Fibroblast of pulmonary artery (primary cell): ENCODE measurements at regions not wholly inside any gene's neighbourhood (a gene's known extent, or its start where the extent isn't known, plus 50 kb on each side); places are given as distances from the start of the nearest gene placed in this dataset.

Experiments used
- DNase-seq: peaks from one replicate; pipeline ENCODE4 v3.0.0-alpha.2; 2010; ENCODE audit warnings: low read depth
- H3K4me3 ChIP-seq: replicated peaks from 2 replicates; pipeline ENCODE4 v1.5.1; 2011; ENCODE audit warnings: low read depth, mild to moderate bottlenecking, control low read depth, low read length, moderate library complexity
- TF ChIP-seq, protein P1 (sequence below): IDR thresholded peaks from 2 replicates; pipeline ENCODE4 v1.5.1; 2011; ENCODE audit warnings: mild to moderate bottlenecking, control low read depth, low read length, inconsistent platforms; ENCODE audit errors: missing control alignments

DNA sequence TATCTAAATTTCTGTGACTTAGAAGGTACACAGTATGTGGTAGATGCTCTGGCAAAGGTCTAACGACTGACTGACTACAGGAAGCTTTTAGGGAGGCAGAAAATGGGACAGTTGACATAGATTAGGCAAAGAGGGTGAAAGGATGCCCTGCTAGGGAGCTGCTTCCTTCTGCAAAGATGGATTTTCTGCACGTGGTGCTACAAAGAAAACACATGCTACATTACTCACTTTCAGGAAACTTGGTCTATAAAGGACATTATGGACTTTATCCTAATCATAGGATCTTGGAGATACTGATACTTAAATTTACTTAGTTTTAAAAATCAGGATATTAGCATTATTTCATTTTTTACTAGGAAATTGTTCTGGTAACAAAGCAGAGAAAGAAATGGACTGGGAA, 405.8 kb upstream of the ADAMTS16 start:
- DNase-seq: no peak
- no peak overlapping the region for H3K4me3 ChIP-seq
- TF ChIP-seq, protein P1, sequence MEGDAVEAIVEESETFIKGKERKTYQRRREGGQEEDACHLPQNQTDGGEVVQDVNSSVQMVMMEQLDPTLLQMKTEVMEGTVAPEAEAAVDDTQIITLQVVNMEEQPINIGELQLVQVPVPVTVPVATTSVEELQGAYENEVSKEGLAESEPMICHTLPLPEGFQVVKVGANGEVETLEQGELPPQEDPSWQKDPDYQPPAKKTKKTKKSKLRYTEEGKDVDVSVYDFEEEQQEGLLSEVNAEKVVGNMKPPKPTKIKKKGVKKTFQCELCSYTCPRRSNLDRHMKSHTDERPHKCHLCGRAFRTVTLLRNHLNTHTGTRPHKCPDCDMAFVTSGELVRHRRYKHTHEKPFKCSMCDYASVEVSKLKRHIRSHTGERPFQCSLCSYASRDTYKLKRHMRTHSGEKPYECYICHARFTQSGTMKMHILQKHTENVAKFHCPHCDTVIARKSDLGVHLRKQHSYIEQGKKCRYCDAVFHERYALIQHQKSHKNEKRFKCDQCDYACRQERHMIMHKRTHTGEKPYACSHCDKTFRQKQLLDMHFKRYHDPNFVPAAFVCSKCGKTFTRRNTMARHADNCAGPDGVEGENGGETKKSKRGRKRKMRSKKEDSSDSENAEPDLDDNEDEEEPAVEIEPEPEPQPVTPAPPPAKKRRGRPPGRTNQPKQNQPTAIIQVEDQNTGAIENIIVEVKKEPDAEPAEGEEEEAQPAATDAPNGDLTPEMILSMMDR: no peak

DNA sequence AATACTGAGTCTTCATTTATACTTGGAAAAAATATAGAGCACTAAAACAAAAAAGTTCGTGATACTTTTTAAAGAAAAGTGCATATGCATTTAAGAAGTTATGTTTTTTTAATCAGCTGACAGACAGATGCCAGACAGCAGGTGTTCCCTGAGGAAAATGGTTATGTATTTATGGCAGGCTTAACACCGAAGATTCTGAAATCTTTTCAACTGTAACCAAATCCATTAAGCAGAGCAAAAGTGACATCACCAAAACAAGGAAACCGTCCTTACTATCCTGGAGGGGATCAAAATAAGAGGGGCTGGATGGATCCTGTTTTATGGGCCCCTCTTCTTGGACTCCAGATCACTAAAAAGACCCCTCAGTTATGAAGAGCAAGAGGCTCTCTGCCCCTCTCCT, 404.9 kb upstream of the ADAMTS16 start:
- DNase-seq: no peak
- no peak overlapping the region for H3K4me3 ChIP-seq
- TF ChIP-seq, protein P1: no peak

DNA sequence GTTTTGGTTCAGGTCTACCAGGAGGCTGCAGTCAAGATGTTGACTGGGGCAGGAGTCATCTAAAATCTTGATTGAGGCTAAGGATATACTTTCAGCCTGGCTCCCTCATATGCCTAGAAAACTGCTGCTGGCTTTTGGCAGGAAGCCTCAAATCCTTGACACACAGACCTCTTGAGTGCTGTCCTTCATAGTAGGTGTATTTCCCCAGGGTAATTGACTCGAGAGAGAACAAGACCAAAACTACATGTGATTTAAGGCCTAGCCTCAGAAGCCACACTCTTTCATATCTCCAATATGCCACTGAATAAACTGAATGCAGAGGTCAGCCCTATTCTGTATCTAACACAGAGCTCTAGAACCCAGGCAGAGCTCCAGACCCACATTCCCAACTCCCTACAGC, 402.3 kb upstream of the ADAMTS16 start:
- no peak overlapping the region for H3K4me3 ChIP-seq
- DNase-seq: no peak
- TF ChIP-seq, protein P1: no peak

GRCh38 chr5:4738298-4738697, 401.8 kb upstream of the ADAMTS16 start:
- TF ChIP-seq, protein P1: no peak
- H3K4me3 ChIP-seq: no peak overlapping the region
- DNase-seq: no peak

DNA sequence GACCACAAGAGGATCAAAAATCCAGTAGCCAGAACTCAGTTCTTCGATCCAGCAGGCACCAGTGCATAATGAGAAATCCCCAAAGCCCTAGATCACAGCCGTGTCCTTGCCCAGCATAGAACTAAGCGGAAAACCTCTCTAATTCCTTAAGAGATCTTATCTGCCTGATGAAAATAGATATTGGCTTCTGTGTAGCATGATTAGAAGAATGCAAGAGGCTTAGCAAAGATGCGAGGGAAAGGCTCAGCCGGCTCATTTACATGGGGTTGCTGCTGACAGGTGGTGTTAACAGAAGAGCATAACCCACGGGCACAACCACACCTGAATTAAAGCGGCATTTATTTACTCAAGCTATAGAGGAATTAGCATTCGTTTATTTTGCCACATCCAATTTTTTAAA, 400.0 kb upstream of the ADAMTS16 start:
- H3K4me3 ChIP-seq: no peak overlapping the region
- no peak for DNase-seq
- TF ChIP-seq, protein P1: no peak

GRCh38 chr5:4758550-4758949, 381.6 kb upstream of the ADAMTS16 start:
- TF ChIP-seq, protein P1: no peak
- H3K4me3 ChIP-seq: no peak overlapping the region
- no peak for DNase-seq

GRCh38 chr5:4758996-4759395, 381.1 kb upstream of the ADAMTS16 start:
- DNase-seq: no peak
- TF ChIP-seq, protein P1: no peak
- H3K4me3 ChIP-seq: no peak overlapping the region
